ENCODE measurements at regions not wholly inside any gene's neighbourhood (a gene's known extent, or its start where the extent isn't known, plus 50 kb on each side); places are given as distances from the start of the nearest gene placed in this dataset.

DNA sequence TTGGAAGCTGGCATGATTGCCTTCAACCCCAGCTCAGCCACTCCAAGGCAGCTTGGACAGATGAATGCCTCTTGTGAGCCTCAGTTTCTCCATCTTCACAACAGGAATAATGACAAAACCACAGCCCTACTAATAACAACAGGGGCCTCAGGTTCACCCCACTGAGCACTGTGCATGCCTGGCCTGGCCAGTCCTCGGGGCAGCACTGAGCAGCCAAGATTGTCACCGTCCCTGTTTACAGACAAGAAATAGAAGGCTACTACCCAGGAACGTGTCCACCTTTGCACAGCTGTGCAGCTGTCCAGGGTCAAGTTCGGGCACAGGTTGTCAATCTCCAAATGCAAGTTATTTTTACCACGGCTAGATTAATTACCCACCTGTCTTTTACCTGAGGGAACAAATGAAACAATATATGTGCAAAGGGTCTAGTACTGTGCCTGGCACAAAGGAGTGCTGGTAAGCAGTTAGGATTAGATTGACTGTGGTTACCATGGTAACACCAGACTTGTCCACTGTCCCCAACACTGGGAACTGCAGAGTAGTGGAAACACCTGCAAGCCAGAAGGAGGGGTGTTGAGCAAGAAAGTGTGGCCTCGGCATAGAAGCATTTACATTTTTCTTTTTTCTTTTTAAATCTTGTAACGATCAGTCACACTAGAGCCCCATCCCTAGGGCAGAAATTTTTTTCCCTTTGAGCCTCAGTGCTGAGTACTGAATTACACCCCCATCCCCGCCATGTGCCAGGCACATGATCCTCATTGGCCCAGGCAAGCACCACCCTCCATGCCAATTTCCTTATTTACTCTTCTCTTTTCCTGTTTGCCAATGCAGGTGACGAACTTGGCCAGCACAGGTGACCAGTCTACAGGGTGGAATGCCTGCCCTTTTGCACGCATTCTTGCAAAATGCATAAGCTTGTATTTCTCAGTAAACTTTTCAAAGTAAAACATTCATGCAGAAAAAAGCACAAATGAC lies 66.3 kb upstream of the SLC6A6 start:
- no peak overlapping the region for H3K27ac ChIP-seq (ENCODE audit: low read depth, low read length, poor library complexity, severe bottlenecking)
- POLR2A ChIA-PET (ENCODE audit: low non-redundant PET): no interaction called here
- no TSS peak for BruUV-seq (replicated peaks)
- H3K4me3 ChIP-seq (ENCODE audit: low read depth, low read length, poor library complexity, severe bottlenecking): no peak overlapping the region
- intact Hi-C loops (cut with micrococcal nuclease; ENCODE audit: unreplicated experiment): no loop called here
- no peak for DNase-seq (ENCODE audit: low spot score)
- no peak for TF ChIP-seq EZH2 (IDR thresholded peaks at IDR 0.05; ENCODE audit: borderline replicate concordance, low read depth, low read length, poor library complexity, severe bottlenecking)
- TF ChIP-seq, protein P1, sequence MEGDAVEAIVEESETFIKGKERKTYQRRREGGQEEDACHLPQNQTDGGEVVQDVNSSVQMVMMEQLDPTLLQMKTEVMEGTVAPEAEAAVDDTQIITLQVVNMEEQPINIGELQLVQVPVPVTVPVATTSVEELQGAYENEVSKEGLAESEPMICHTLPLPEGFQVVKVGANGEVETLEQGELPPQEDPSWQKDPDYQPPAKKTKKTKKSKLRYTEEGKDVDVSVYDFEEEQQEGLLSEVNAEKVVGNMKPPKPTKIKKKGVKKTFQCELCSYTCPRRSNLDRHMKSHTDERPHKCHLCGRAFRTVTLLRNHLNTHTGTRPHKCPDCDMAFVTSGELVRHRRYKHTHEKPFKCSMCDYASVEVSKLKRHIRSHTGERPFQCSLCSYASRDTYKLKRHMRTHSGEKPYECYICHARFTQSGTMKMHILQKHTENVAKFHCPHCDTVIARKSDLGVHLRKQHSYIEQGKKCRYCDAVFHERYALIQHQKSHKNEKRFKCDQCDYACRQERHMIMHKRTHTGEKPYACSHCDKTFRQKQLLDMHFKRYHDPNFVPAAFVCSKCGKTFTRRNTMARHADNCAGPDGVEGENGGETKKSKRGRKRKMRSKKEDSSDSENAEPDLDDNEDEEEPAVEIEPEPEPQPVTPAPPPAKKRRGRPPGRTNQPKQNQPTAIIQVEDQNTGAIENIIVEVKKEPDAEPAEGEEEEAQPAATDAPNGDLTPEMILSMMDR (conservative IDR thresholded peaks at IDR 0.05; ENCODE audit: low read depth, low read length): no peak
- no peaks in the 10 kb centered on the region for H3K4me1 ChIP-seq (ENCODE audit: insufficient read depth, low read length, poor library complexity, severe bottlenecking)
- no peaks in the 10 kb centered on the region for H3K27me3 ChIP-seq (replicated peaks; ENCODE audit: insufficient read depth, low read depth, low read length, poor library complexity)
- H3K9me3 ChIP-seq (ENCODE audit: low read depth, low read length, poor library complexity, severe bottlenecking): no peaks in the 10 kb centered on the region
- CTCF ChIA-PET: no interaction called here
- H3K36me3 ChIP-seq (ENCODE audit: insufficient read depth, low read length, poor library complexity, severe bottlenecking): no peaks in the 10 kb centered on the region

DNA sequence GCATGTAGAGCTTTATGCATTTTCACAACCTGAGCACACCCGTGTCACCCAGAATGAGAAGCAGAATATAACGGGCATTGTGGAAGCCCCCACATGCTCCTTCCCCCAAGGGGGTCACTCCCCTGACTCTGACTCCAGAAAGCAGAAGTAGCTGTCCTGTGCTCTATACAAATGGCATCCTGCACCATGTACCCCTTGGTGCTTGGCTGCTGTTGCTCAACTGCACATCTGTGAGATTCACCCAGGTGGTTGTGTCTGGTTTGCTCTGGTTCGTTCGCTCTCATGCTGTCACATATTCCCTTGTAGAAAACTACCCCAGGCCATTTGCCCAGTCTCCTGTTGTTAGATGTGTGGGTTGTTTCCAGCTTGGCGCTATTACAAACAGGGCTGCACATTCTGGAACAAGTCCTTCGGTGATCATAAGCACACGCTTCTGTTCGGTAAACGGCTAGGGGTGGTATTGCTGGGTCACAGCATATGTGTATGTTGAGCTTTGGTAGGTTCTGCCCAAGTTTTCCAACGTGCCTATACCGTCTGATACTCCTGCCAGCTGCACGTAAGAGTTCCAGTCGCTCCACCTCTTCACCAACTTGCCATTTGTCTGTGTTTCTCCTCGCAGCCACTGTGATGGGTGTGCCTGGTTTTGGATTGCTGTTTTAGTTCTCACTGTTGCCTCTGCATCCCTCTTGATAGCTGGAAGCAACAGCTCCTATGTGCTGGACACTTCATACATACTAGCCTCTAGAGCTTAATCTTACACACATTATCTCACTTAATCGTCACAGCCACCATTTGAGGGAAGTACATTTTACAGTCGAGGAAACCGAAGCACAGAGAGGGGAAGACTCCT lies 65.4 kb upstream of the SLC6A6 start:
- no peaks in the 10 kb centered on the region for H3K27me3 ChIP-seq (replicated peaks; ENCODE audit: insufficient read depth, low read depth, low read length, poor library complexity)
- DNase-seq (ENCODE audit: low spot score): no peak
- intact Hi-C loops (cut with micrococcal nuclease; ENCODE audit: unreplicated experiment): no loop called here
- TF ChIP-seq, protein P1 (conservative IDR thresholded peaks at IDR 0.05; ENCODE audit: low read depth, low read length): no peak
- no peak for TF ChIP-seq EZH2 (IDR thresholded peaks at IDR 0.05; ENCODE audit: borderline replicate concordance, low read depth, low read length, poor library complexity, severe bottlenecking)
- no TSS peak for BruUV-seq (replicated peaks)
- ChIA-PET POLR2A (ENCODE audit: low non-redundant PET) (no interaction called here), CTCF (no interaction called here)
- H3K9me3 ChIP-seq (ENCODE audit: low read depth, low read length, poor library complexity, severe bottlenecking): no peaks in the 10 kb centered on the region
- H3K4me1 ChIP-seq (ENCODE audit: insufficient read depth, low read length, poor library complexity, severe bottlenecking): no peaks in the 10 kb centered on the region
- H3K36me3 ChIP-seq (ENCODE audit: insufficient read depth, low read length, poor library complexity, severe bottlenecking): no peaks in the 10 kb centered on the region
- H3K4me3 ChIP-seq (ENCODE audit: low read depth, low read length, poor library complexity, severe bottlenecking): no peak overlapping the region
- no peak overlapping the region for H3K27ac ChIP-seq (ENCODE audit: low read depth, low read length, poor library complexity, severe bottlenecking)

DNA sequence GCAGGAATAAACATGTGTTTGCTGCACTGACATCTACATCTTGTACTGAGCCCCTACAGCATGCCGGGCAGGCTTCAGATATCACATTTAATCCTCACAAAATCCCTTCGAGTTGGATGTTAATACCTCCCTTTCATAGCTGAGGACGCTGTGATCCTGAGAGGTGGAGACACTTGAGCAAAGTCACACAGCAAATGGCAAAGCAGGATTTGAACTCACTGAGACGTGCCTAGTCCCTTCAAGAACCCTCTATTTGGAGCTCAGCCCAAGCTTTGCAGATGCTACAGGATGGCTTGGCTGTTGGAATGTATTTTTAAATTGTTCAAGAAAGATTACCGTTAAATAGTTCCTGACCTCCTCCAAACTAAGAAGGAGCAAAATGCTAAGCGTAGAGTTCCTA lies 64.6 kb upstream of the SLC6A6 start:
- intact Hi-C loops (cut with micrococcal nuclease; ENCODE audit: unreplicated experiment): no loop called here
- ChIA-PET POLR2A (ENCODE audit: low non-redundant PET) (no interaction called here), CTCF (no interaction called here)
- no peak overlapping the region for H3K4me3 ChIP-seq (ENCODE audit: low read depth, low read length, poor library complexity, severe bottlenecking)
- H3K4me1 ChIP-seq (ENCODE audit: insufficient read depth, low read length, poor library complexity, severe bottlenecking): no peaks in the 10 kb centered on the region
- DNase-seq (ENCODE audit: low spot score): no peak
- no peaks in the 10 kb centered on the region for H3K9me3 ChIP-seq (ENCODE audit: low read depth, low read length, poor library complexity, severe bottlenecking)
- BruUV-seq (replicated peaks): no TSS peak
- no peak overlapping the region for H3K27ac ChIP-seq (ENCODE audit: low read depth, low read length, poor library complexity, severe bottlenecking)
- no peaks in the 10 kb centered on the region for H3K27me3 ChIP-seq (replicated peaks; ENCODE audit: insufficient read depth, low read depth, low read length, poor library complexity)
- TF ChIP-seq EZH2 (IDR thresholded peaks at IDR 0.05; ENCODE audit: borderline replicate concordance, low read depth, low read length, poor library complexity, severe bottlenecking): no peak
- TF ChIP-seq, protein P1 (conservative IDR thresholded peaks at IDR 0.05; ENCODE audit: low read depth, low read length): no peak
- H3K36me3 ChIP-seq (ENCODE audit: insufficient read depth, low read length, poor library complexity, severe bottlenecking): no peaks in the 10 kb centered on the region

Measured in A673 (cell line).